Epithelial cell of prostate (primary cell): ENCODE measurements at regions not wholly inside any gene's neighbourhood (a gene's known extent, or its start where the extent isn't known, plus 50 kb on each side); places are given as distances from the start of the nearest gene placed in this dataset.
A peak's percentile ranks its signal among the peaks of the same experiment; 100 is the strongest.

Source experiments
- DNase-seq: peaks from one replicate; pipeline ENCODE4 v3.0.0-alpha.2; 2011; ENCODE audit warnings: low read depth, low spot score
- H3K27ac ChIP-seq: fragments of 450-650 bp; 2 replicates; pipeline ENCODE4 v1.5.1; 2017; ENCODE audit warnings: mild to moderate bottlenecking

DNA sequence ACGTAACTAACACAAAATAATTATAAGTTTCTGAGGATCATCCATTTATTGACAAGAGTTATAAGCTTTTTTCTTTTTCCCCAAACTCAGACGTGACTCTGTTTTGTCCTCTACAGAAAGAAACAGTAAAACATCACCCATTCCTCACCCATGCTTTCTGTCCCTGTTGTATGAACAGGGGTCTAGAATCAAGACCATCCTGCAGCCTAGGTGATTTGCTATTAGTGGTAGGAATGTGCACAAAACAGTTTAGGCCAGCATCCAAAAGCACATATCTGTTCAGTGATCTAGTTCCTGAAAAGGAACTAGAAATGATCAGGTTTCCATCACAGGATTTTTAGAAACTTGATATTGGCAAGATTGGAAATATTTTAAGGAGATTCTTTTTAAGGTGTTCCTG is 527.6 kb downstream of the SOX2 start:
- H3K27ac ChIP-seq = no peak overlapping the region
- no peak for DNase-seq

DNA sequence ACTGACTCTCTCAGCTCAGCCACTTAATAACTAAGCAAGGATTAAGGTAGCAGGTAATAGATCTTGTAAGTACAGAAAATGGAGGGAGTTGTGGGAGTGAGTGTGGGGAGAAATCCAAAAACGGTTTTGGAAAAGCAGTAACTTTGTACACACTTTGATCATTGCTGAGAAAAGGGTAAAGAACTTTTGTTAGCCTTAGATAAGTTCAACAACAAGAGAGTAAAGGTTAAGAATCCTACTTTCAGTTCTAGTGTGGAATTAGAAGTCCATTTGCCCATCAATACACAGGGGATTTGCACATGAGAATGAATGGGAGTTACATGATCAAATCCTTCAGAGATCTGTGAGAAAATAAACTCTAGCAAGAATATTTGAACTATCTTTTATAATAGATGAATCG is 528.7 kb downstream of the SOX2 start:
- DNase-seq = no peak
- no peak overlapping the region for H3K27ac ChIP-seq

DNA sequence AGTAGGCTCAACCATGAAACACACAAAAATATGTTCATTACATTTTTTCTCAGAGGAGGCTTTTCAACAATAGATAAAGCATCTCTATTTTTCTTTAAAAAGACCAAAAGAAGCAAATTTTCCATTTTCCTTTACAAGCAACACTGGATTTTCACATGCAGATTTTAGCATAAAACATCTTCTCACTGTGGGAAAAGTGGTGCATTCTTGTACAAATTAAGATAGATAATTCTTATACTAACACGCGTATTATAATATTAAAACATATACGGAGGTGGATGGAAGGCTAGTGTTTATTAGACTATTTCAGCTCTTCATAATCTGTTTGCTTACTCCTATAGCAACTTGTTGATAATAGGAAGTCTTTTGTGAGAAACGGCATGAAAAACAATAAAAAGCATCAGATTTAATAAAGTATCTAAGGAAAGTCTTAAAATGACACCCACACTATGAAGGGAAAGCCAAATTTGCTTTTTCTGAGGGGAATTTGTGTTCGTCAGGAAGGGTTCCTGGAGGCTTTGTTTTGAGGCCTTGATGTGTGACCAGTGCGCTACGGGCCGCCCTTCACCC is 529.6 kb downstream of the SOX2 start:
- no peak for DNase-seq
- H3K27ac ChIP-seq = no peak overlapping the region

DNA sequence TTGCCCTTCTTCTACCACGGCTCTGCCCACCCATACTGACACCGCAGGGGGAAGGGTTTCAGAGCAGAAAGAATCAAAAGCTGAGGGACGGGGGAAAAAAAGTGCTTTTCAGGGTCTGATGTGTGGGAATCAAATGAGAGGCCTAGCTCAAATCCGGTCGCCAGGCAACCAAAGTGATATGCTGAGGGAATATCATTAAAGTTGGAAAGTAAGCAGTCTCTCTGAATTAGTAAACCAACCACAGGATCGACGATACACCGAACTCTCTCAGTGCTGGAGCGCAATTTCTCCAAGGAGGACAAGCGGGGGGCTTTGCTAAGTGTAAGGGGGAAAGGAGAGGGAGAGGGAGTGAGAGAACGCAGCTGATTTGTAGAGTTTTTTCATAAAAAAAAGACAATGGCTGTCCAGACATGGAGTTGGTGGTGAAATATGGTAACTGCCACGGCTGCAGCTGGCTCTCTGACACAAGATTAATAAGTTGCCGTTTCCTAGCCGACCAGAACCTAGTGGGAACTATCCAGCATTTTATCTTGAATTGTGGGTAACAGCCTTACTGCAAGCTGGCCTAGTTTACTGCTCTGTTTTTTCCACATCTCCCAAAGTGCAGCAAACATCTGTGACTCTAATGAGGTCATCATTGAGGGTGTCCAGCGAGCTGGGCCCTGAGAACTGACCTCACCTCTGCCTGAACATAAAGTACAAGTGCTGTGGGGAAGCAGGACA is 530.2 kb downstream of the SOX2 start:
- DNase-seq = no peak
- H3K27ac ChIP-seq = no peak overlapping the region

DNA sequence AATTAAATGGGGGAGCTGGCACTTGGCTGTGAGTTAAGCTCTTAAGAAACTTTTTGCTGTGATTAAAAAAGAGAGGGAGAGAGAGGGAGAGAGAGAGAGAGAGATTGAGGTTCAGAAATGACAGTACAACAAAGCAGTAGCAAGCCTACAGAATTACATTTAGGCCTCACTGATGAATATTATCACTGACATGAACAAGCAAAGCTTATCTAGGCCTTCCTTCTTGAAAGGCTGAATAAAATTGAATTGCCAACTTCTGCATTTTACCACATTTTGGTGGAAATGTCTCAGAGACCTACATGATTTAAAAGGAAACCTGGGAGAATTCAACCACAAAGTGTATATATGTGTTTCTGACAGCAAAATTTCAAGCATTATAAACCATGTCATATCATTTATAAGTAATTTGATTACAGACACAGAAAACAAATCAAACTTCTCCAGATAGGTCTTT is 530.8 kb downstream of the SOX2 start:
- H3K27ac ChIP-seq = no peak overlapping the region
- DNase-seq = no peak

DNA sequence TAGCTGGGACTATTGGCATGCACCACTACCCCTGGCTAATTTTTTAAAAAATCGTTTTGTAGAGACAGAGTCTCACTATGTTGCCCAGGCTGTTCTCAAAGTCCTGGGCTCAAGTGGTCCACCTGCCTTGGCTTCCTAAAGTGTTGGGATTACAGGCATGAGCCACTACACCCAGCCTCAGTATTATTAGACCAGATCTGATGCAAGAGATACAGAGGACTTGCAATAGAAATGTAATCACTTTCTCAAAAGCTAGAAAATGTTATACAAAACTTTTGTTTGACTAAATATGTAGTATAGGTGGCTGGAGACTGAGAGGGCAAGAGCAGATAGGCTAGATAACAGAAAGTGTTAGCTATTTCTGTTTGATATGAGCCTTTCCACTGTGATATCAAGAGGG is 531.9 kb downstream of the SOX2 start:
- DNase-seq = no peak
- H3K27ac ChIP-seq = no peak overlapping the region

DNA sequence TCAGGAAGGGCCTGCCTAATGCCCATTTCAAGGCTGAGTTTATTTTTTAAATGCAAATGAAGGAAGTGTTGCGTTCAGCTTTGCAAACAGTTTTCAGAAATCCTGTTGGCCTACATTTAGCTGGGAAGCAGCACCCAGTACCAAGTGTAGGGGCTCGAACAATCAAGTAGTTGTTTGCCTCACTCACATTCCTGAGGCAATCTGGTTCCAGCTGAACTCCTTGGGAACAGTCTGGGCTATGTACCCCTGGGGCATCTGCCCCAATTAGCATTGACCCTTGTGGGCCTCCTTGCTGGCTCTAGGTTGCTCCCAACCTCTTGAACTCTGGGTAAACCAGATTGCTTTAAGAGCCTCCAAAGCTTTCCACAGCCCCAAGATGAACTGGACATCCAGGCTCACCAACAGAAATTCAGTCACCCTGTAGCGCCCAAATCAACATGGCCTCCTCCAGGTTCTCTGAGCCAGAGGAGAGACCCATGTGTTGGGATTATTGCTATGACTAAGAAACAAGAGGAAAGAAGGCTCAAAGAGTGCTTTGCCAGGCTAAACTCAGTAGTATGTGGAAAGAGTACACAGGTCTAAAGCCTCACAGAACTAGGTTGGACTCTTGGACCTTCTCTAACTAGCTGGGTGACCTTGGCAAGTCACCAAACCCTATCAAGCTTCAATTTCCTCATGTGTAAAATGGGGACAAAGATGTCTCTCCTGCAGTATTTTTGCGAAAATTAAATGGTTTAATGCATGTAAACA is 532.7 kb downstream of the SOX2 start:
- no peak overlapping the region for H3K27ac ChIP-seq
- no peak for DNase-seq

DNA sequence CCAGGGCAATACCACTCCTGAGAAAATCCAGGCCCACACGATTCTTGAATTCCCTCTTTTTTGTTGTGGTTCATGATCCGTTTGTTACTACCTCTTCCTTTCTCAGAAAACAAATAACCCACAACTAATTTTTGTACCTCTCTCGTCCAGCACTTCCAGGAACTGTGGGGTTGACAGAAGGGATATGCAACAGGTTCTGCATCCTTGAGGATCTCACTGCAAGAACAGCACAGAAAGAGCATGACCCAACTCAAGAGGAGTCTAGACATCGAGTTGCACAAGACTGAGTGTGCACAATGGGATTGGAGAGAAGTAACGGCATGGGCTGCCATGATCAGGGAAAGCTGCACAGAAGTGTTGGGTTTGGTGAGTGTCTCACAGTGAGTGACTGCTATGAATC is 533.3 kb downstream of the SOX2 start:
- no peak for DNase-seq
- no peak overlapping the region for H3K27ac ChIP-seq

DNA sequence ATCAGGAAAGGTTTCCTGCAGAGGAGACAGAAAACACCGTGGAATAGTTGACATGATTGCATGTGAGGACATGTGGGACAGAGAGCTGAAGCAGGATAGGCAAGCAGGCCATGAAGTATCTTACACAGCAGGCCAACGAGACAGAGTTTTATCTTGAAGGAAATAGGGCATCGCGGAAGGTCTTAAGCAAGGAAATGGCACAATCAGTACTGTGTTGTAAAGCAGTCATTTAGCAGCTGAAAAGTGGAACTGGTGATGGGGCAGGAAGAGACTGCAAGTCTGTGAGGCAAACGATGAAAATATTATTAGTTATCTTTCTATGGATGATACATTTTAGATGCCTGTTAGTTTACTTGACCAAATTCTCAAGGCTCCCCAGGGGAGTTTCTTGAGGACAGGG is 535.1 kb downstream of the SOX2 start:
- no peak for DNase-seq
- H3K27ac ChIP-seq = no peak overlapping the region

DNA sequence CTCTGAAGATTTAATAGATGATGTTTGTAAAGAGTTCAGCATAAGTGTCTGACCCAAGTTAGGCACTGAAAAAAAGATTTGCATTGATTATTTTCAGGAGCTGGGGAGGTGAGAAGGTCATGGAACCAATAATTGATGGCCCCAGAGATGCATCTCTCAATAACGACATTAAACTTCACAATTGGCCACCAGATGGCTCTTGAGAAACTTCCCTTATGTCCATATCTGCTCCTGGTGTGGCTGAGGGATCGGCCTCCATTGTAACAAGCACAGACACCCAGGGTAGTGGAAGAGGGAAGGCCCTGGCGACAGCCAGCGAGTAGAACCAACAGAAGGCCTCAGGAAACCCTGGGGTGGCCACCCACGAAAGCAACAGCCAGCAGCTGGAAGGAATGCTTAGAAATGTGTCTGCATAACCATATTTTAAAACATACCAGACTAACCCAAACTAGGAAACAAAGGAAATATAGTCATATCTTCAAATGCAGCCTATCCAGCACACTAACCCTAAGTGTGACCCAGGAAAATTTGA is 536.7 kb downstream of the SOX2 start:
- no peak for DNase-seq
- no peak overlapping the region for H3K27ac ChIP-seq

DNA sequence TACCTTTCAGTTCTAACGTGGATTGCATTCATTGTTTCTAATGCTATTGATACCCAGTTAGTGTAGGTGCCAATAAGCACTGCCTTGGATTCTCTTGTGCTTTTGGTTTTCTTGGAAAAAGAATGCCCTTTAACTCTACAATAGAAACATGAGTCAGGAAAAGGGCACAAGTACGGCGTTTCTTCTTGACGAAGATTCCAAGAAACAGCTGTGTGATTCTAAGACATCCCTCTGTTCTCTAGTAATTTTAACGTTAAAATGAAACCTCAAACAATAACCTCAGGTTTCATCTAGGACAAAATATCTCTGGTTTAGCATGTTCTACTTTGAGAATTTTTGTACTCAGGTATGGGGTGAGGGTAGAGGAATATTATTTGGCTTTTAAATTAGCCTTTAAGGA is 540.5 kb upstream of the ATP11B start:
- DNase-seq = no peak
- H3K27ac ChIP-seq = no peak overlapping the region

DNA sequence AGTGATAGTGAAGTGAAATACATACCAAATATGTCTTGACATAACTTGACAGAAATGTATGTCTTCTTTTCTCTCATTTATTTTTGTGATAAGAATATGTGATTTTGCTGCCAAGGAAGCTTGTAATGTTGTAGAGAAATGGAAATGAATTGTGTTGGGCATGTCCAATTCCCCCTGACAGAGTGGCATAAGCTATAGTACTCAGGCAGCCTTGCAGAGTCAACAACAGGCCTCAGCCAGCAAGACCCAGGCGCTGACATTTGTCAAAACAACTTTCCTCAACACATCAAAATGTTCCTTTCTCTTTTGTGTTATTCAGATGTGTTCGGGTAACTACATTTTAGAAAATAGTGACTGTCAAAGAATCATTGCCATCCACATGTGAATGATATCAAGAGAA is 538.1 kb upstream of the ATP11B start:
- H3K27ac ChIP-seq = no peak overlapping the region
- DNase-seq = no peak

DNA sequence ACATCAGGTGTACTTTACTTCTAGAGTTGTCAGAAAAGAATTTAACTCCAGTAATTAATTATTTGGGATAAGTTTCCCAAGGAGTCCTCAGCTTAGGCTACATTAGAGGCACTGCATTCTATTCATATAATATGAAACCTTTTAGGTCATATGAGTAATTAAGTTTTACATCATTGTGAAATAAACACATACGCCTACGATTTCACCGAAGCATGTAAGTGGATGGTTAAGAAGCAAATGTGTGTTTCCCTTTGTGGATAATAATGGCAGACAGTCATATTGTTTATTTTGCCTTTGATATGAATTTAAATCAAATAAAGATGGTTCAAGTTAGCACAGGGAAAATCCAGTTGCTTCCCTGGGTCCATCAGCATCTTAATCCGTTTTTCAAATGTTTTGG is 535.9 kb upstream of the ATP11B start:
- DNase-seq = no peak
- H3K27ac ChIP-seq = no peak overlapping the region

DNA sequence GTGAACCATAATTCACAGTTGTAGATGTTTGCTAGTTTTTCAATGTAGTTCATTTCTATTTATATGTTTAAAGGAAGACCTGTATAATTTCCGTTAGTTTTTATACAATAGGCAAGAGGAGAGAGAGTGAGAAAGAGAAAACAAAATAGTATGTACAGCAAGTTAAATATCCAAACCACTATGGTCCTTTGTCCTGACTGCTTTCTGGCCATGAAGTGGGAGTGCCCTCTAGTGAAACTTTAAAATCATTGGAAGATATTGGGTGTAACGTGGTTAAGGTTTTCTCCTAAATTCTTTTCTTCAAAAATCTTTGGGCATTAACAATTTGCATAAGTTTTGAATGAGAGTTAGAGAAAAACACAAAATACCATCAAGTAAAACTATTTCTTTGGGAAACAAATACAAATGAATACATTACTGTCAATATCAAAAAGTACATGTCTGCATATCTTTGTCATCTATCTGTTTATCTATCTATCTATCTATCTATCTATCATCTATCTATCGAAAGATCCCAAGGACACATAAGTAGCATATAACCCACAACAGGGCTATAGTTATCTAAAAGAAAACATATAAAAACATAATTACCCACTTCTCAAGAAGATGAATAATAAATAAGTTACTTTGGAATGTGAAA is 534.6 kb upstream of the ATP11B start:
- H3K27ac ChIP-seq = no peak overlapping the region
- no peak for DNase-seq

DNA sequence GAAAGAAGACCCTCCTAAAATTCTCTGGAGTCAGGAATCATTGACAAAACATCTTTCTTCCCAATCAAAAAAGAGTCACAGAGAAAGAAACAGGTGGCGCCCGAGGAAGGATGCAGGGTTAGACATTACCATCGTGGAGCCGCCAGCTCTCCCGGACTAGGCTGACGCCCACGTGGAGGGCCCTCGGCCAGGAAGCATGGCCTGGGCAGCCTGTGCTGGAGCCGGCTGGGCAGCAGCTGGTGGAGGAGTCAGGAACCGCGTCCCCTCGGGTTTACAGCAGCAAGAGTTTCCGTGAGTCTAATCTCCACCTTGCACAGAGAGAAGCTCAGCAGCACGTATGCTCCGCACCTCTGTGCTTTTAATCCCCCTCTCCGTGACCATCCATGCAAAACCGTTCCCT is 533.7 kb upstream of the ATP11B start:
- H3K27ac ChIP-seq = no peak overlapping the region
- DNase-seq = no peak

DNA sequence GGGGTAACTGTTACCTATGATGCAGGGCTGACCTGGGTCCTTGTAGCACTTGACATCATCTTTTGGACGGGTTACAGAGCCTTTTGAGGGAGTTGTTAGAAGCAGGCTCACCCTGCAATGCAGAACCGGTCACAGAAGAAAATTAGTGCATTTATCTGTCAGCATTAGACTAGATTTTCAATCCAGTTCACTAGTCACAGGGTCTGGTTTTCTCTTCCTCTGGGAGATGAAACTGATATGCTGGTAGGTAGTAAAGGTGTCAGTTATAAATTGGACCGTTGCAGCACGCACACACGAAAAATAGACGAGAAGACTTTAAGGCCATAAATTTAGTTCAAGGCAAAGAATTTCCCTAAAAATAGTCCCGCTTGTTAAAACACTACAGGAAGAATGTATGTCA is 532.3 kb upstream of the ATP11B start:
- no peak overlapping the region for H3K27ac ChIP-seq
- no peak for DNase-seq

DNA sequence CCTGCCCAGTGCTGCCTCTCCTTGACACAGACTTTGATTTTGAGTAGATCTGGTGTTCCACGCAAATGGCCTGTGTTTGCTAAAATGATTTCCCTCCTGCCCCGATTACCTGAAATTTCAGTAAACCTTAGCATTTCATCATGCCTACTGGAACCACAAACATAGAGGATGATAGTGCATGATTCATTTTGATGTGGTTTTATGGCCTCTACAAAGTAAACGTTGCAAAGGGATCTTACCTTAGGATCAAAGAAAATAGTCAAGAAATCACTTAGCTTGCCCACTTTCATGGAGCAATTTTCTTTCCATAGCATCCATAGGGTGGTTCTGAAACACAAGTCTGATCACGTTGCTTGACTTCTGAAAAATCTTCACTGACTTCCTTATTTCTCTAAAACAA is 524.6 kb upstream of the ATP11B start:
- peak; percentile 6 for DNase-seq
- H3K27ac ChIP-seq = no peak overlapping the region

DNA sequence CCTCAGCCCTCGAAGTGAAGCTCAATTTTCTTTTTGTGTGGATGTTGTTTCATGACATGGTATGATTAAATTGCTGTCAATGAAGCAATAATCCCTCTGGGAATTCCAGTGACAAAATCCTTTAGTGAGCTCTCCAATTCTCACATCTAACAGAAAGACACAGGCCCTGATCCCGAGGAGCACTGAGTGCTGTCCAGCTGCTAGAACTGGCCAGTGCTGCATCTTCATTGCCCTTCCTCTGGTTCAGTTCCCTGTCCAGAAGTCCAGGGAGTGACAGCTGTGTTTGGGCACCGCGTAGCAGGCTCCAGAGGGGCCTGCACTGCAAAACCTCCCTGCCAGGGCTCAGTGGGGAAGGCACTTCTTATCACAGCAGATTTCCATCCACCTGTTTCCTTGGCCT is 516.8 kb upstream of the ATP11B start:
- H3K27ac ChIP-seq = no peak overlapping the region
- DNase-seq = no peak

DNA sequence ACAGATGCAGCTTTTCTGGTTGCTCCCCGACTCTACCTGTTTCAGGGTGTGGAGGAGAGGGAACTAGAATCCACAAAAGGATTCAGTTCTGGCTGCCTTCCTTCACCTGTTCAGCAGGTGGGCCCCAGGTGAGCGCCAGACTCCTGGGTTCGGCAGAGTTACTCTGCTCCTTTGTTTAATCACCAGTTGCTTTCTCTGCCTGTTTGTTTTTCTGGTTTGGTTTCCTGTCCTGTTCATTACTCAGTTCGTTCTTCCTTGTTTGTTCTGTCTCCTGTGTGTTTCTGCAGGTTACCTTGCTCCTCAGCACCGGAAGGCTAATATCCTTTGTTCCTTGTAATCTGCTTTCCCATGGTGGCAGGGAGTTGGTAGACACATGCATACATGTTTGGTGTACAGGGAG is 508.5 kb upstream of the ATP11B start:
- DNase-seq = peak; percentile 26
- H3K27ac ChIP-seq = peak overlapping the region; percentile 59

DNA sequence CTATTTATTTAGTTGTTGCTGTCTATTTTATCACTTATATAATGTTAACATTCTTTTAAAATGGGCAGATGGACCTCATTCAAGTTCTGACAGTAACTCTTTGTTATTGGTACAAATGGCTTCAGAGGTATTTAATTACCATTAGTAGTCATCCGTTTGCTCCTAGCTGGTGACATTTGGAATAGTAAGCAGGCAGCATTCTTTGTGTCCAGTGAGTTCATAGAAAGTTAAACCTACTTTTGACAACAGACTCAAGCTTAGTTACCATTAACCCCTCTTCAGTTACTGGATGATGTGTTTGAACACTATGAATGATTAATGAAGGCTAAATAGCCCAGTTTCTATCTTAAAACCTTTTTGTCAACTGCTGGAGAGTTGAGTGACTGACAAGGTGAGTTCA is 500.7 kb upstream of the ATP11B start:
- no peak for DNase-seq
- no peak overlapping the region for H3K27ac ChIP-seq

DNA sequence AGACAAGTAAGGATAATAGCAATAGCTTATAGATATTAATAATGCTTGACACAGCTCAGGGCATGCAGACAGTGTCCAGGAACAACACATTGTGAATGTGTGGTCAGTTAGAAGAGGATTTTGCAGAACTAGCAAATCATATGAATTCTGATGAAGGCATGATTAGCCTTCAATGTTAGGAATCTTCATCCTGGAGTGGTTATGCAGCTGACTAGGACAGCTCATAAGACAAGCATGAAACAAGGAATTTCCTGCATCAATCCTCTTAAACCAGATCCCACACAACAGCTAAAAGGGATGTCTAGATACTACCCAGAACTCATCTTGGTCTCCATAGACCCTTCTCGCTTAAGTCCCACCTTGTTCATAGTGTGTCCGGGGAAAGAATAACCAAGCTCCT is 499.0 kb upstream of the ATP11B start:
- H3K27ac ChIP-seq = no peak overlapping the region
- no peak for DNase-seq
